Astrocyte (in vitro differentiated cells and primary cell): ENCODE measurements at regions not wholly inside any gene's neighbourhood (a gene's known extent, or its start where the extent isn't known, plus 50 kb on each side); places are given as distances from the start of the nearest gene placed in this dataset.

Experiments
- EZH2 ChIP-seq: IDR thresholded peaks from 2 replicates; pipeline ENCODE4 v1.6.1; 2012; ENCODE audit warnings: mild to moderate bottlenecking, low read length, inconsistent platforms; ENCODE audit not compliant: insufficient read depth
- TF ChIP-seq, protein P1 (sequence below): IDR thresholded peaks from 2 replicates; pipeline ENCODE4 v1.5.1; 2011; ENCODE audit warnings: low read depth, mild to moderate bottlenecking, inconsistent platforms, low read length, moderate library complexity; ENCODE audit not compliant: insufficient read depth

GRCh38 chr2:12613137-12613835, 103.5 kb upstream of the TRIB2 start:
- TF ChIP-seq, protein P1, sequence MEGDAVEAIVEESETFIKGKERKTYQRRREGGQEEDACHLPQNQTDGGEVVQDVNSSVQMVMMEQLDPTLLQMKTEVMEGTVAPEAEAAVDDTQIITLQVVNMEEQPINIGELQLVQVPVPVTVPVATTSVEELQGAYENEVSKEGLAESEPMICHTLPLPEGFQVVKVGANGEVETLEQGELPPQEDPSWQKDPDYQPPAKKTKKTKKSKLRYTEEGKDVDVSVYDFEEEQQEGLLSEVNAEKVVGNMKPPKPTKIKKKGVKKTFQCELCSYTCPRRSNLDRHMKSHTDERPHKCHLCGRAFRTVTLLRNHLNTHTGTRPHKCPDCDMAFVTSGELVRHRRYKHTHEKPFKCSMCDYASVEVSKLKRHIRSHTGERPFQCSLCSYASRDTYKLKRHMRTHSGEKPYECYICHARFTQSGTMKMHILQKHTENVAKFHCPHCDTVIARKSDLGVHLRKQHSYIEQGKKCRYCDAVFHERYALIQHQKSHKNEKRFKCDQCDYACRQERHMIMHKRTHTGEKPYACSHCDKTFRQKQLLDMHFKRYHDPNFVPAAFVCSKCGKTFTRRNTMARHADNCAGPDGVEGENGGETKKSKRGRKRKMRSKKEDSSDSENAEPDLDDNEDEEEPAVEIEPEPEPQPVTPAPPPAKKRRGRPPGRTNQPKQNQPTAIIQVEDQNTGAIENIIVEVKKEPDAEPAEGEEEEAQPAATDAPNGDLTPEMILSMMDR, result no peak
- no peak for TF ChIP-seq EZH2
